Lower leg skin (tissue), 3 donors: ENCODE measurements at regions not wholly inside any gene's neighbourhood (a gene's known extent, or its start where the extent isn't known, plus 50 kb on each side); places are given as distances from the start of the nearest gene placed in this dataset.

Experiments used
- CTCF ChIP-seq, 3 donors: fragments of 450-650 bp; IDR thresholded peaks; one replicate each; pipeline ENCODE4 v1.5.1; 2016; ENCODE audit warnings: antibody characterized with exemption in 3 of 3, mild to moderate bottlenecking in 3 of 3, moderate library complexity in 2 of 3
- POLR2A ChIP-seq, 2 donors: fragments of 450-650 bp; IDR thresholded peaks; one replicate each; pipeline ENCODE4 v1.6.1; 2016 to 2017; ENCODE audit warnings: antibody characterized with exemption in 2 of 2, mild to moderate bottlenecking in 1 of 2, moderate library complexity in 1 of 2

GRCh38 chr17:77687417-77687816 is 271.1 kb upstream of the TNRC6C start:
- TF ChIP-seq CTCF (IDR thresholded peaks at IDR 0.05) (no peak), POLR2A (IDR thresholded peaks at IDR 0.05) (no peak)
